ENCODE measurements at regions not wholly inside any gene's neighbourhood (a gene's known extent, or its start where the extent isn't known, plus 50 kb on each side); places are given as distances from the start of the nearest gene placed in this dataset.
A peak's percentile ranks its signal among the peaks of the same experiment; 100 is the strongest.

DNA sequence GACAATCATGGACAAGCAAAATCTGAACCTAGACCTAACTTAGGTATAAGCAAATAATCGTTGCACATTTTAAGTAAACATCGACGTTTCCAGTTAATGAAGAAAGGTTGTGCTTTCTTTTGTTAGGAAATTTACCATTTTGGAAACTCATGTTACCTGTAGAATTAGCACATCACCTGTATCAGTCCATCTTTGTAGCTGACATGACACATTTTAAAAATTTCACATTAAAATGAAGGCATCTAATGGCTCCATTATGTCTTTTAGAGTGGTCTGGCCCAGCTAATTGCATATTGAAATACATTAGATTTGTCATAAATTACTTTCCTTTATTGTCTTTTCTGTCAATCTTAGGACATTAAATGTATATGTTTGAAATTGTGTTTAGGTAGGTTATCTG lies 119.0 kb upstream of the MGAT5 start:
- H3K4me3 ChIP-seq (replicated peaks; ENCODE audit: low read depth, low read length) = no peak overlapping the region
- TF ChIP-seq, protein P1, sequence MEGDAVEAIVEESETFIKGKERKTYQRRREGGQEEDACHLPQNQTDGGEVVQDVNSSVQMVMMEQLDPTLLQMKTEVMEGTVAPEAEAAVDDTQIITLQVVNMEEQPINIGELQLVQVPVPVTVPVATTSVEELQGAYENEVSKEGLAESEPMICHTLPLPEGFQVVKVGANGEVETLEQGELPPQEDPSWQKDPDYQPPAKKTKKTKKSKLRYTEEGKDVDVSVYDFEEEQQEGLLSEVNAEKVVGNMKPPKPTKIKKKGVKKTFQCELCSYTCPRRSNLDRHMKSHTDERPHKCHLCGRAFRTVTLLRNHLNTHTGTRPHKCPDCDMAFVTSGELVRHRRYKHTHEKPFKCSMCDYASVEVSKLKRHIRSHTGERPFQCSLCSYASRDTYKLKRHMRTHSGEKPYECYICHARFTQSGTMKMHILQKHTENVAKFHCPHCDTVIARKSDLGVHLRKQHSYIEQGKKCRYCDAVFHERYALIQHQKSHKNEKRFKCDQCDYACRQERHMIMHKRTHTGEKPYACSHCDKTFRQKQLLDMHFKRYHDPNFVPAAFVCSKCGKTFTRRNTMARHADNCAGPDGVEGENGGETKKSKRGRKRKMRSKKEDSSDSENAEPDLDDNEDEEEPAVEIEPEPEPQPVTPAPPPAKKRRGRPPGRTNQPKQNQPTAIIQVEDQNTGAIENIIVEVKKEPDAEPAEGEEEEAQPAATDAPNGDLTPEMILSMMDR (IDR thresholded peaks at IDR 0.05; ENCODE audit: low read depth, low read length, missing control alignments) = no peak
- DNase-seq (ENCODE audit: extremely low read depth, low read depth) = no peak

DNA sequence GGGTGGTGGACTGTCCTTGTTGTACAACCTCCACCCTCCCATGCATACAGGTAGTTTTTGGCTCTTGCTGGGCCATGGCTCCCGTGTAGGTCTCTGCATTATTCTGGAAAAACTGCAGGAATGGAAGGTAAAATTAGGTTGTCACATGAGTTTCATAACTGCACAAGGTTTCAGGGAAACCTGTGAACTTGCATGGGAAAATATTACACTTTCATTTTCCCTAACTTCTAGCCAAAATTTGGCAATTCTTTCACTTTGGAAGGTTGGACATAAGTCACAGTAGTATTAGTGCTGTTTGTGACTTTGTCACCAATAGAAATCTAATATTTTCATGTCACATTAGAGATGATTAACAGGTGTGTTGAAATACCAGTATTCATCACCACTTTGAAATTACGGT lies 118.1 kb upstream of the MGAT5 start:
- H3K4me3 ChIP-seq (replicated peaks; ENCODE audit: low read depth, low read length) = no peak overlapping the region
- TF ChIP-seq, protein P1 (IDR thresholded peaks at IDR 0.05; ENCODE audit: low read depth, low read length, missing control alignments) = no peak
- DNase-seq (ENCODE audit: extremely low read depth, low read depth) = no peak

DNA sequence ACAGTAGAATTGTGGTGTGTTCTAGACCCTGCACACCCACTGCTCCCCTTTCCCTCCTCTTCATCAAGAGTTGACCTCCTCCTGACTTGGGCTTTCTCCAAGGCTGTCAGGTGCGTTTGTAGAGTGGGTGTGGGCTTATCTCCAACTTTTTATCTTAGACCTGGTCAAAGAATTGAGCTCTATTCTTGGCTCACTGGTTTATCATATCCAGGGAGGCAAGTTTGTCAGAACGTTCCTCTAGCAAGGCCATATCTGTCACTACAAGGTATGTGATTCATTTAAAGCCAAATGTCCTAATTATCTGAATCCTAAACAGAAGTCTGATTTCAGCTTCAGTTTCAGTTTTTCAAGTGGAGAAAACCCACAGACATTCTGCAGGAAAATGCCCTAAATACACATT lies 117.1 kb upstream of the MGAT5 start:
- TF ChIP-seq, protein P1 (IDR thresholded peaks at IDR 0.05; ENCODE audit: low read depth, low read length, missing control alignments) = no peak
- 0 out of 2 replicates have a peak overlapping the region, but pooled peaks have one; percentile 2 for H3K4me3 ChIP-seq (replicated peaks; ENCODE audit: low read depth, low read length)
- no peak for DNase-seq (ENCODE audit: extremely low read depth, low read depth)

DNA sequence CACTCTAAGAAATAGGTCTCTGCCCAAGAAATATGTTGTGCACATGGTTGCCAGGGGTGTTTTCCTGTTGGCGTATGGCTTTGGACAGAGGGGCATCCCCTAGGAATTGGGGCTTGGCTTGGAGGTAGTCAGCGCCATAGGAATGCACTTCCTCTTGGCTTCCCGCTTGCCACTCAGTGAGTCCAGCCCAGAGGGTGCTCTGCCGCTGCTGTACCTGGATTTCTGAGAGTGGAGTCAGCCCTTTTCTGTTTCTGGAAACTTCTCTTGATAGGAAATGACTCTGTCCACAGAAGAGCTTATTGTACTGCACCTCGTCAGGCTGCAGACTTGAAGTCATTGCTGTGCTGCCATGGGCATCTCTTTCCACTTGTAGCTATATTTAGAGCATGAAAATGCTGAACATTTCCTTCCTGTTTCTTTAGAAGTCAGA lies 116.7 kb upstream of the MGAT5 start:
- 0 out of 2 replicates have a peak overlapping the region, but pooled peaks have one; percentile 2 for H3K4me3 ChIP-seq (replicated peaks; ENCODE audit: low read depth, low read length)
- DNase-seq (ENCODE audit: extremely low read depth, low read depth) = peak; percentile 61
- TF ChIP-seq, protein P1 (IDR thresholded peaks at IDR 0.05; ENCODE audit: low read depth, low read length, missing control alignments) = no peak

DNA sequence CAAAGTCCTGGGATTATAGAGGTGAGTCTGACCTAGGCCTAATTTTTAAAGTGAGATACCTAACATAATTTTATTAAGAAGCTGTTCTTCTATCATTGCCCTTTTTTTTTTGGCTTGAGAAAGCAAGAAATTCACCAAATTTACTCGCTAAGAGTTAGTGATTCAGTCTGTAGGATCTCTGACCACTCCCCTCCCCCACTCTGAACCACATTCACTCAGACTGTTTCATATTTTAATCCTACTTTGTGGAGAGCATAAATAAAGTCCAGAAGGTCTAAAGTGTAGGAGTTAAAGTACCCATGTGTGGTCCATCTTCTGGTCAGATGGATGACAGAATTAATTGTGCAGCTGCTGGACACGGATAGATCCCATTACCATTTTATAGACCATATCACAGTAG lies 115.8 kb upstream of the MGAT5 start:
- DNase-seq (ENCODE audit: extremely low read depth, low read depth) = no peak
- TF ChIP-seq, protein P1 (IDR thresholded peaks at IDR 0.05; ENCODE audit: low read depth, low read length, missing control alignments) = no peak
- H3K4me3 ChIP-seq (replicated peaks; ENCODE audit: low read depth, low read length) = no peak overlapping the region

DNA sequence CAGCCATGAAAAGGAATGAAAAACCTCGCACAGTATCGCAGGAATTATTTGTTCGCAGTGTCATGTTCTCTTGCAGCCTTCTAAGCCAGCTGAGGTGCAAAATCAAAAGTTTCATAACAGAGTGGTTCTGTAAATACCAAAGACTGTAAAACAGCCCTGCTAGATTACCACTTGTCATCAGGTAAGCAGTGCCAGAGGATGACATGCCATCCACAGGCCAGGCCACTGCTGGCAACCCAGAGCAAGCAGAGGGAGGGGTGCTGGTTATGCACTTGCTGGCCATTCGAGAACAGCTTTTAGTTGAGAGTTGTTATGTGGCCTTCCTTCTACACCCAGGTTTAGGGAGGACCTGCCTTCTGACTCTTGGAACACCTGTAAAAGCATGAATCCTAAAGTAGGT lies 114.3 kb upstream of the MGAT5 start:
- H3K4me3 ChIP-seq (replicated peaks; ENCODE audit: low read depth, low read length) = no peak overlapping the region
- no peak for DNase-seq (ENCODE audit: extremely low read depth, low read depth)
- TF ChIP-seq, protein P1 (IDR thresholded peaks at IDR 0.05; ENCODE audit: low read depth, low read length, missing control alignments) = no peak

DNA sequence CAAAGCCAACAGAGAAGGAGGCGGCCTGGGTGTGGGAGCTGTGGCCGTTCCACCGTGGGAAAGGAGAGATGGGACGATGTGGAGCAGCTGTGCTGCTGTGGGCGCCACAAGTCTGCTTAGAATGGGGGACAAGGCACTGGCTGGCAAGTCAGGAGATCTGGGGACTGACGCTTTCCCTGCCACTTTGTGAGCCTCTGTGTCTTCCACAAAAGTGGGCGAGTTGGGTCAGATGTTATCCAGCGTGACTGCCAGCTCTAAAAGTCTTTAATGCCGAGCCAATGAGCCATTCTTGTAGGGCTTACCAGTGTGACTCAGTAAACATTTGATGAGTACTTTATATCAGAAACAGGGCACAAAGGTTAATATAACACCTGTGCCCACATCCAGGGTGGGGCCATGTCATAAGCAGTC lies 113.6 kb upstream of the MGAT5 start:
- TF ChIP-seq, protein P1 (IDR thresholded peaks at IDR 0.05; ENCODE audit: low read depth, low read length, missing control alignments) = no peak
- no peak for DNase-seq (ENCODE audit: extremely low read depth, low read depth)
- no peak overlapping the region for H3K4me3 ChIP-seq (replicated peaks; ENCODE audit: low read depth, low read length)

All from HFF-Myc (cell line).